Posterior vena cava (tissue), 2 donors: ENCODE measurements at regions not wholly inside any gene's neighbourhood (a gene's known extent, or its start where the extent isn't known, plus 50 kb on each side); places are given as distances from the start of the nearest gene placed in this dataset.

Experiments
- DNase-seq: peaks from one replicate; pipeline ENCODE4 v3.0.0-alpha.2; 2020; ENCODE audit warnings: low spot score
- intact Hi-C, 2 donors: fragments of 100-400 bp; cut with DNase I; formaldehyde crosslinking; loops; one replicate each; pipeline versions ENCODE4 v1.14.1 to v1.14.2; 2022 to 2023
- donor health status: DM: yes; HTN: yes; CAD: no.
- donor health status: DM: yes; HTN: yes; CAD: no.

GRCh38 chr2:234322766-234323465, 174.0 kb downstream of the ARL4C start:
- intact Hi-C loops = no loop called here
- DNase-seq = no peak

- intact Hi-C loops = no loop called here
Measured at GRCh38 chr2:234320066-234320465, 176.8 kb downstream of the ARL4C start.

GRCh38 chr2:234318361-234318760, 178.5 kb downstream of the ARL4C start:
- intact Hi-C loops = no loop called here
- DNase-seq = no peak

More at GRCh38 chr2:234320066-234320465, 176.8 kb downstream of the ARL4C start:
- no peak for DNase-seq

- intact Hi-C loops = no loop called here
- DNase-seq = no peak
Measured at GRCh38 chr2:234313558-234313957, 183.3 kb downstream of the ARL4C start.

GRCh38 chr2:234310166-234310565, 186.7 kb downstream of the ARL4C start:
- no peak for DNase-seq

GRCh38 chr2:234309431-234309830, 187.4 kb downstream of the ARL4C start:
- intact Hi-C loops = no loop called here
- DNase-seq = no peak

More at GRCh38 chr2:234310166-234310565, 186.7 kb downstream of the ARL4C start:
- intact Hi-C loops = no loop called here

GRCh38 chr2:234308813-234309195, 188.1 kb downstream of the ARL4C start:
- DNase-seq = no peak

GRCh38 chr2:234308073-234308812, 188.6 kb downstream of the ARL4C start:
- intact Hi-C loops = no loop called here
- DNase-seq = no peak

More at GRCh38 chr2:234308813-234309195, 188.1 kb downstream of the ARL4C start:
- intact Hi-C loops = no loop called here

- DNase-seq = no peak
- intact Hi-C loops = no loop called here
Measured at GRCh38 chr2:234307322-234307961, 189.4 kb downstream of the ARL4C start.

- DNase-seq = no peak
- intact Hi-C loops = no loop called here
Measured at GRCh38 chr2:234306426-234307173, 190.3 kb downstream of the ARL4C start.

- intact Hi-C loops = no loop called here
- DNase-seq = no peak
Measured at GRCh38 chr2:234305846-234306245, 191.0 kb downstream of the ARL4C start.

- intact Hi-C loops = no loop called here
- DNase-seq = no peak
Measured at GRCh38 chr2:234304950-234305349, 191.9 kb downstream of the ARL4C start.

GRCh38 chr2:234302664-234302991, 194.3 kb downstream of the ARL4C start:
- DNase-seq = no peak
- intact Hi-C loops = no loop called here

GRCh38 chr2:234300932-234301823, 195.7 kb downstream of the ARL4C start:
- intact Hi-C loops = no loop called here
- no peak for DNase-seq

- intact Hi-C loops = no loop called here
Measured at GRCh38 chr2:234300391-234300925, 196.4 kb downstream of the ARL4C start.

GRCh38 chr2:234298918-234299317, 198.0 kb downstream of the ARL4C start:
- intact Hi-C loops = no loop called here
- DNase-seq = no peak

More at GRCh38 chr2:234300391-234300925, 196.4 kb downstream of the ARL4C start:
- DNase-seq = no peak

GRCh38 chr2:234296991-234297390, 199.9 kb downstream of the ARL4C start:
- no peak for DNase-seq
- intact Hi-C loops = no loop called here

GRCh38 chr2:234293973-234294372, 202.9 kb downstream of the ARL4C start:
- intact Hi-C loops = no loop called here

GRCh38 chr2:234292962-234293243, 204.0 kb downstream of the ARL4C start:
- DNase-seq = no peak
- intact Hi-C loops = no loop called here

More at GRCh38 chr2:234293973-234294372, 202.9 kb downstream of the ARL4C start:
- no peak for DNase-seq
